CD4-positive, alpha-beta T cell (primary cell): ENCODE measurements at regions not wholly inside any gene's neighbourhood (a gene's known extent, or its start where the extent isn't known, plus 50 kb on each side); places are given as distances from the start of the nearest gene placed in this dataset.

ENCODE experiments used
- ATAC-seq: fragments of 200-7000 bp; cut with Tn5 transposase; one replicate; pipeline ENCODE4 v1.10.0; 2022; ENCODE audit warnings: mild to moderate bottlenecking; ENCODE audit not compliant: poor library complexity
- CTCF ChIA-PET: fragments of 350-600 bp; sonication (Branson Sonifier 250); formaldehyde crosslinking; loops from one replicate; lab custom pipeline; 2021; ENCODE audit warnings: antibody characterized with exemption, inconsistent platforms; lab: Charles Lee
- POLR2A ChIA-PET: fragments of 350-600 bp; sonication (Branson Sonifier 250); formaldehyde crosslinking; loops from one replicate; lab custom pipeline; 2021; ENCODE audit warnings: antibody characterized with exemption, inconsistent platforms; lab: Charles Lee
- DNase-seq, 14 experiments: peaks; one replicate each; pipeline ENCODE4 v3.0.0-alpha.2; 2013 to 2020; ENCODE audit warnings: mixed read lengths in 2 of 14
- H3K27ac ChIP-seq, 2 donors: one replicate each; pipeline versions ENCODE4 v1.5.1 to v1.7.0; 2013; ENCODE audit warnings: low read length in 2 of 2, low read depth in 1 of 2, mild to moderate bottlenecking in 1 of 2
- H3K27me3 ChIP-seq, 2 experiments: 1 replicate in 1 of 2; 2 replicates in 1 of 2; pipeline versions ENCODE4 v1.6.1 to v1.7.0; 2013; ENCODE audit warnings: low read length in 2 of 2, control low read depth in 1 of 2, mild to moderate bottlenecking in 1 of 2, moderate library complexity in 1 of 2; ENCODE audit not compliant: insufficient read depth in 2 of 2, control insufficient read depth in 1 of 2
- H3K36me3 ChIP-seq: one replicate; pipeline ENCODE4 v1.6.1; 2013; ENCODE audit warnings: low read length, control low read depth; ENCODE audit not compliant: insufficient read depth
- H3K4me1 ChIP-seq: one replicate; pipeline ENCODE4 v1.6.1; 2013; ENCODE audit warnings: low read length, control low read depth; ENCODE audit not compliant: insufficient read depth
- H3K4me3 ChIP-seq: one replicate; pipeline ENCODE4 v1.5.1; 2013; ENCODE audit warnings: mild to moderate bottlenecking, low read length, moderate library complexity
- H3K9me3 ChIP-seq, 2 experiments: 1 replicate in 1 of 2; 2 replicates in 1 of 2; pipeline versions ENCODE4 v1.6.1 to v1.7.0; 2013; ENCODE audit warnings: low read length in 2 of 2, mild to moderate bottlenecking in 2 of 2, control low read depth in 1 of 2, moderate library complexity in 1 of 2; ENCODE audit not compliant: control insufficient read depth in 1 of 2, insufficient read depth in 1 of 2
- H3K27ac Mint-ChIP-seq: one replicate; pipeline ENCODE4 v1.8.0; 2020; ENCODE audit warnings: mixed read lengths
- H3K27me3 Mint-ChIP-seq: one replicate; pipeline ENCODE4 v1.8.0; 2021; ENCODE audit warnings: mixed read lengths
- H3K36me3 Mint-ChIP-seq: one replicate; pipeline ENCODE4 v1.8.0; 2021; ENCODE audit warnings: low read depth, mixed read lengths
- H3K4me1 Mint-ChIP-seq: one replicate; pipeline ENCODE4 v1.8.0; 2021; ENCODE audit warnings: low read depth, mixed read lengths
- H3K4me3 Mint-ChIP-seq: one replicate; pipeline ENCODE4 v1.8.0; 2020; ENCODE audit warnings: mild to moderate bottlenecking, mixed read lengths
- H3K9me3 Mint-ChIP-seq: one replicate; pipeline ENCODE4 v1.8.0; 2020; ENCODE audit warnings: mixed read lengths
- intact Hi-C, 2 experiments: fragments of 100-400 bp; cut with DNase I in 1 of 2; cut with micrococcal nuclease in 1 of 2; formaldehyde crosslinking; loops; one replicate each; pipeline versions ENCODE4 v1.15.1 to v1.9.0; 2023 to 2025; cut with DNase I, micrococcal nuclease
- TF ChIP-seq, protein P1 (sequence below): fragments of 200-600 bp; IDR thresholded peaks from one replicate; pipeline ENCODE4 v1.8.0; 2022; ENCODE audit warnings: antibody characterized with exemption, mild to moderate bottlenecking

DNA sequence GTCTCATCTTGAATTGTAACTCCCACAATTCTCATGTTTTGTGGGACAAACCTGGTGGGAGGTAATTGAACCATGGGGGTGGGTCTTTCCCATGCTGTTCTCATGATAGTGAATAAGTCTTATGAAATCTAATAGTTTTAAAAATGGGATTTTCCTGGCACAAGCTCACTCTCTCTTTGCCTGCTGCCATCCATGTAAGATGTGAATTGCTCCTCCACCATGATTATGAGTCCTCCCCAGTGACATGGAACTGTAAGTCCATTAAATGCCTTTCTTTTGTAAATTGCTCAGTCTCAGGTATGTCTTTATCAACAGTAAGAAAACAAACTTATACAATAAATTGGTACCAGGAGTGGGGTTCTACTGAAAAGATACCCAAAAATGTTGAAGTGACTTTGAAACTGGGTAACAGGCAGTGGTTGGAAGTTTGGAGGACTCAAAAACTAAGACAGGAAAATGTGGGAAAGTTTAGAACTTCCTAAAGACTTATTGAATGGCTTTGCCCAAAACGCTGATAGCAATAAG is 601.4 kb downstream of the ZEB2 start:
- no peaks in the 10 kb centered on the region for H3K27me3 Mint-ChIP-seq
- CTCF ChIA-PET = no interaction called here

DNA sequence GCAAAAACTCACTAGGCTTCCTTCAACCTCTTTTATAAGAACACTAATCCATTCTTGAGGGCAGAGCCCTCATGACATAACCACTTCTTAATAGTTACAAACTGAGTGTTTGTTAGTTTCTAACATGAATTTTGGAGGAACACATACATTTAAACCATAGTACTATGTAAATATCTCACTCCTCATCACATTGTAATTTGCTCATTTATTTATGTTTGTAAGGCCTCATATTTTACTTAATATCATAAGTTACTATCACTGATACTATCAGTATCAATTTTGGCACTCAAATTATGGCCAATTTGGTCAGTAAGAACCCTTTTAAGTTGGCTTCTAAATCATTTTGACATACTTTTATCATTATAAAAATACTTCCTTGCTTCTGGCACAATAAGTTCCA is 603.1 kb downstream of the ZEB2 start:
- ChIA-PET POLR2A (no interaction called here), CTCF (no interaction called here)
- Histone ChIP-seq H3K4me1 (no peaks in the 10 kb centered on the region), H3K4me3 (no peak overlapping the region), H3K27me3 (no peaks in the 10 kb centered on the region), H3K27ac (no peak overlapping the region), H3K9me3 (peaks cover 7 to 14% of the 10 kb centered on the region in 2 experiments), H3K36me3 (no peaks in the 10 kb centered on the region)
- ATAC-seq (no peak), DNase-seq (no peak)
- TF ChIP-seq, protein P1, sequence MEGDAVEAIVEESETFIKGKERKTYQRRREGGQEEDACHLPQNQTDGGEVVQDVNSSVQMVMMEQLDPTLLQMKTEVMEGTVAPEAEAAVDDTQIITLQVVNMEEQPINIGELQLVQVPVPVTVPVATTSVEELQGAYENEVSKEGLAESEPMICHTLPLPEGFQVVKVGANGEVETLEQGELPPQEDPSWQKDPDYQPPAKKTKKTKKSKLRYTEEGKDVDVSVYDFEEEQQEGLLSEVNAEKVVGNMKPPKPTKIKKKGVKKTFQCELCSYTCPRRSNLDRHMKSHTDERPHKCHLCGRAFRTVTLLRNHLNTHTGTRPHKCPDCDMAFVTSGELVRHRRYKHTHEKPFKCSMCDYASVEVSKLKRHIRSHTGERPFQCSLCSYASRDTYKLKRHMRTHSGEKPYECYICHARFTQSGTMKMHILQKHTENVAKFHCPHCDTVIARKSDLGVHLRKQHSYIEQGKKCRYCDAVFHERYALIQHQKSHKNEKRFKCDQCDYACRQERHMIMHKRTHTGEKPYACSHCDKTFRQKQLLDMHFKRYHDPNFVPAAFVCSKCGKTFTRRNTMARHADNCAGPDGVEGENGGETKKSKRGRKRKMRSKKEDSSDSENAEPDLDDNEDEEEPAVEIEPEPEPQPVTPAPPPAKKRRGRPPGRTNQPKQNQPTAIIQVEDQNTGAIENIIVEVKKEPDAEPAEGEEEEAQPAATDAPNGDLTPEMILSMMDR = no peak
- H3K36me3 Mint-ChIP-seq = no peaks in the 10 kb centered on the region
- no peaks in the 10 kb centered on the region for H3K4me1 Mint-ChIP-seq
- H3K27me3 Mint-ChIP-seq = no peaks in the 10 kb centered on the region
- peaks cover 6% of the 10 kb centered on the region for H3K9me3 Mint-ChIP-seq
- intact Hi-C loops = no loop called here
- no peak overlapping the region for H3K4me3 Mint-ChIP-seq
- H3K27ac Mint-ChIP-seq = no peak overlapping the region

More for the DNA sequence above, 601.4 kb downstream of the ZEB2 start:
- Histone ChIP-seq H3K27ac (no peak overlapping the region), H3K4me3 (no peak overlapping the region), H3K36me3 (no peaks in the 10 kb centered on the region), H3K9me3 (peaks cover 7 to 14% of the 10 kb centered on the region in 2 experiments), H3K27me3 (no peaks in the 10 kb centered on the region), H3K4me1 (no peaks in the 10 kb centered on the region)
- intact Hi-C loops = no loop called here
- Mint-ChIP-seq H3K4me1 (no peaks in the 10 kb centered on the region), H3K27ac (no peak overlapping the region), H3K36me3 (no peaks in the 10 kb centered on the region), H3K4me3 (no peak overlapping the region), H3K9me3 (peaks cover 6% of the 10 kb centered on the region)
- POLR2A ChIA-PET = no interaction called here
- ATAC-seq (no peak), DNase-seq (no peak)
- TF ChIP-seq, protein P1 = no peak

DNA sequence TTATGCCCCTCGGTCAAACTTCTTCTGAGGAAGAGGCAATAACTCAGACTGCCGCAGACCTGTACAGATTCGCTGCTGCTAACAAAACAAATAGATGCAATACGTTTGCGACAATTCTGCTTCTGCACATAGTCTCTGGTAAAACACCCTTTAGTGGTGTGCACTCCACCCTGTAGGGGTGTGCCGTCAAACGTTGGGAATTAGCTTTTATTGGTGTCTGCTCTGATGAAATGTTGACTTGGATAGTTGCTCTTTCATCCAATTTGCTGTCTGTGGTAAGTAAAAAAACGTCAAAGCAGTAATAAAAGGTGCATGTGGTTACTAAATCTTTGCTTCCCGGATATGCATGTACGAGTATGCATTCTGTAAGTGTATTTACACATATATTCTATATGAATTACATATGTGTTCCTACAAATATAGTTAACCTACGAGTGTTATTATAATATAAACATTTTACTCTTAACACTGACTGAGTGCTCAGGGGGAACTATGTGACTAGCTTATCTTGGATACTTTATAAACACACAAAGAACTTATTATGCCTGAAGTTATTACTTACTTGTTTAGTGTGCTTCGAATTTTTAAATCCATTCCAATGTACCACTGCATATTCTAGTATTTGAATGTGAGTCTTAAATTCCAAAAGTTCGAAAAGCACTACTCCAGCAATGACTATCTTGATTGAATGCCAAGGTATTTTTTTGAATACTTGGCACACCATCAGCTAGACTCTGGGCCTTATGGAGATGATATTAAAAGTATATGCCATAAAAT is 610.2 kb downstream of the ZEB2 start:
- intact Hi-C loops = no loop called here
- Mint-ChIP-seq H3K27ac (no peak overlapping the region), H3K36me3 (no peaks in the 10 kb centered on the region), H3K27me3 (no peaks in the 10 kb centered on the region), H3K4me1 (no peaks in the 10 kb centered on the region), H3K4me3 (no peak overlapping the region), H3K9me3 (no peaks in the 10 kb centered on the region)
- Histone ChIP-seq H3K36me3 (no peaks in the 10 kb centered on the region), H3K27me3 (no peaks in the 10 kb centered on the region), H3K4me1 (no peaks in the 10 kb centered on the region), H3K27ac (no peak overlapping the region), H3K9me3 (no peaks in the 10 kb centered on the region), H3K4me3 (no peak overlapping the region)
- ATAC-seq (no peak), DNase-seq (no peak)
- ChIA-PET CTCF (no interaction called here), POLR2A (no interaction called here)
- TF ChIP-seq, protein P1 = no peak
